NCI-H2081 (cell line): ENCODE measurements at regions not wholly inside any gene's neighbourhood (a gene's known extent, or its start where the extent isn't known, plus 50 kb on each side); places are given as distances from the start of the nearest gene placed in this dataset.
"Not testable (repeated sequence)": the region's sequence is repeated elsewhere in the genome, so short reads cannot be mapped to it uniquely, and the experiment has no call there.

Source experiments
- DNase-seq, 2 experiments: peaks; one replicate each; lab custom pipeline; 2025; lab: John Stamatoyannopoulos, UW

DNA sequence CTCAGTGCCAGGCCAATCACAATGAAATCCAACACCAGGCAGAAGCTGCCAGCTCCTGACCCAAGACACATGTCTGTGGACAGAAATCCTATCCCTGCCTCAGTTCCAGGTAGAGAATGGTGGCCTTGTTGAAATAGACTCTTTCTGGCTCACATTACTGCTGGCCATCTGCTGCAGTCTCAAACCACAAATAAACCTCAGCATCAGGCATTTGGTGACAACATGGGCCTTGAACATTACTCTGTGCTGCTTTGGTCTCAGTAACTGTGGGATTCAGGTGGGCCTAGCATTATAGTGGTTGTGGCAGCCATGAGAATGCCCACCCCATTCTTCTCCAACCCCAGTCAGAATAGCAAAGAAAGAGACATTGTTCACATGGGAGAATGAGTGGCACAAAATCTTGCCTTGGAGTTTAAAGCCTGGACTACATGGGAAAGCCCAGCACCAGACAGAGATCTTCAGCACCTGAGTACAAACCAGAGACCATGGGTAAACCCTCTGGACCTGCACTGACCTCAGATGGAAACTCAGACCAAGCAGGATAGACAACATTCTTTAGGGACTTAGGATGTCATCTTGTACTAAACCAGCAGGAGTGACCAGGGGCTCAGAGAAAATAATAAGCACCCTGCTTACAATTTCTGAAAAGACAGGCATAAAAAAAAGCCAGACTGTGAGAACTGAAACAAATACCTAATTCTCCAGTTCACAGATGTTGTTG, 50.4 kb upstream of the TRAM1L1 start:
- DNase-seq = no peak

DNA sequence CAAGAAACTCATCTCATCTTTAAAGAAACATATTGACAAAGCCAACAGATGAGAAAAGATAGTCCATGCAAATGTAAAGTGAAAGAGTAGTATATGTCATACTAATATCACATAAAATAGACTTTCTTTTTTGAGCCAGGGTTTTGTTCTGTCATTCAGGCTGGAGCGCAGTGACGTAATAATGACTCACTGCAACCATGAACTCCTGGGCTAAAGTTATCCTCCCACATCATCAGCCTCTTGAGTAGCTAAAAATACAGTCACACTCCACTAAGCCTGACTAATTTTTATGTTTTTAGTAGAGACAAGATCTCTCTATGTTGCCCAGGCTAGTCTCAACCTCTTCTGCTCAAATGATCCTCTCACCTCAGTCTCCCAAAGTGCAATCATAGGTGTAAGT, 51.8 kb upstream of the TRAM1L1 start:
- no peak for DNase-seq

DNA sequence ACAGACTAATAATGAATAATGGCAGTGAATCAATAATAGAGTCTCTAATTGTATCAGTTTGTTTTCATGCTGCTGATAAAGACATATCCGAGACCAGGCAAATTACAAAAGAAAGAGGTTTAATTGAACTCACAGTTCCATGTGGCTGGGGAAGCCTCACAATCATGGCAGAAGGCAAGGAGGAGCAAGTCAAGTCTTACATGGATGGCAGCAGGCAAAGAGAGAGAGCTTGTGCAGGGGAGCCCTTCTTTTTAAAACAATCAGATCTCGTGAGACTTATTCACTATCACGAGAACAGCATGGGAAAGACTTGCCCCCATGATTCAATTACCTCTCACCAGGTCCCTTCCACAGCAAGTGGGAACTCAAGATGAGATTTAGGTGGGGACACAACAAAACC, 53.4 kb upstream of the TRAM1L1 start:
- DNase-seq = not testable (repeated sequence)

DNA sequence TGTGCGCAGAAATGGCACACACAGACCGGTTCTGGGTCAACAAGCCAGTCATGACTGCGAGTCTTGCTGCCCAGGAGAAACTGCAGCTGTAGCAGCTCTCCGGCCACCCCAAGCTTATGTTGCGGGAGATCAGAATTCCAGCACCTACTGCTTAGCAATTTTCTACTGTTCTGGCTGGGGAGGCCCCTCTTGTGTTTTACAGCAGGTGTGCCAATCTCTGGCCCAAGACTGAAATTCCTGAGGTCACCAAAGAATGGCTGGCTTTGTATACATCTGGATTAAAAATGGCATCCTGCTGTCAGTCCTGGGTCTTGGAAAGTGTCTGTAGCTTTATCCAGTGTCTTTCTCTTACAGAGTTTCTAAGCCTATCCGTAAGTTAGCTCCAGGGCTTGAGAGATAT, 68.9 kb upstream of the TRAM1L1 start:
- no peak for DNase-seq

DNA sequence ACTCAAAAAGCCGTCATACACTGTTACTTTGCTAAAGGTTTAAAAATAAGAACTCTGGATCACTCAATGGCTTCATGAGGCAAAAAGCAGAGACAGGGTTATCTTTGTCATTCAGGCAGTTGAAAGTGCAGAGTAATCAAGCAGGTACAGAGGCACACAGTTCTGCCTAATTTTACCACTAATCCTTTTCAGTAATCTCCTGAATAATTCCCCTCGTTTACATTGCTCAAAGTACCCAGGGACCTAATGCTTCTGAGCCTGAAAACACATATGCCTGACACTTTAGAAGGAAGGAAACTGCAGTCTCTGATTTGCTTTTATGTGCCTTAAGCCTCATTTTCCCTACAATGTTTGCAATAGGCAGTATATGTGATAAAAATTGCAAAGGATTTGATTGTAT, 71.4 kb upstream of the TRAM1L1 start:
- DNase-seq = no peak

DNA sequence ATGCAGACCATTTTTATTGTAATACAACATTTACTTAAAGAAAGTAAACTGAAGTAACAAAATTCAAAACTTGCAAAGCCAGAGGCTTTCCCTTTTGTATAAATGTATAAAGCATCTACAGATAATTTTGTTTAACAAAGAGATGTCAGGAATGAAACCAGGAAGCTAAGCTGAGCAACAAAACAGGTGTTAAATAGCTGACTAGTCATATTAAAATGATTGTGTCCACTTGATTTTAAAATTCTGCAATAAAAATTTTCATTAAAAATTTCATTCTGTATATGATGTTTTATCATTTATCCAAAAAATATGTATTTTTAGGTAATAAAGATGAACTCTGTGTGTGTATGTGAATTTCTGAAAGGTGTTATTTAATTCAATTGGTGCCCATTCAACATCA, 72.0 kb upstream of the TRAM1L1 start:
- no peak for DNase-seq

DNA sequence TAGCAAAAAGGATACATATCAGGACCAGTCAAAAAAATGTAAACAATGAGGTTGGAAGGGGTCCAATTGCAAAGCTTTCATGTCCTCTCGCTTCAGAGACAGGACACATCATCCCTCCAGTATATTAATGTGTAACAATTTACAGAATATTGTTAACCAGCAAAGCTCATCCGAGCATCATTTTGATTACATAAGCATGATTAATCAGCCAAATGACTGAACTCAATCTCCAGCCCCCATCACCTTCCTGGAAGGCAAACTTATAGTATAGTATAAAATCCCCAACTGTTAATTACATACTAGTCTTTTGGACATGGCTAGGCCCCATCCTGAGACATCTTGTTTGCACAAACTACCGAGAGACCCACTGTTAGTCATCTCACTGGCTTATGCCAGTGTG, 77.6 kb upstream of the TRAM1L1 start:
- no peak for DNase-seq

DNA sequence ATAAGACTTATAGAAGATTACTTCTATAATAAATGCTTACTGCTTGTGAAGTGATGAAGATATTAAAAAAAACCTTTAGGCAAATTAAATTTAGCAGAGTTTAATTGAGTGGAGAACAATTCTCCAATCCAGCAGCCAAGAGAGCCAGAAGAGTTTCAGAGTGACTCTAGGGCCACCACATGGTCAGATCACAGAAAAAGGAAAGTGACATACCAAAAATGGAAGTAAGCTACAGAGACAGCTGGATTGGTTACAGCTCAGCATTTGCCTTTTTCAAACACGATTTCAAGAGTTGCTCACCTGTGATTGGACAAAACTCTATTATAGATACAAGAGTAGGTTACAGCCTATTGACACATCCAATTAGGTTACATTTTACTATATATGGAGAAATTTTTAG, 79.0 kb upstream of the TRAM1L1 start:
- no peak for DNase-seq

DNA sequence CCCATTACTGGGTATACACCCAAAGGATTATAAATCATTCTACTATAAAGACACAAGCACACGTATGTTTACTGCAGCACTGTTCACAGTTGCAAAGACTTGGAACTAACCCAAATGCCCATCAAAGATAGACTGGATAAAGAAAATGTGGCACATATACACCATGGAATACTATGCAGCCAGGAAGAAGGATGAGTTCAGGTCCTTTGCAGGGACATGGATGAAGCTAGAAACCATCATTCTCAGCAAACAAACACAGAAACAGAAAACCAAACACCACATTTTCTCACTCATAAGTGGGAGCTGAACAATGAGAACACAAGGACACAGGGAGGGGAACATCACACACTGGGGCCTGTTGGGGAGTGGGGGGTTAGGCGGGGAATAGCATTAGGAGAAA, 90.0 kb upstream of the TRAM1L1 start:
- DNase-seq = not testable (repeated sequence)

DNA sequence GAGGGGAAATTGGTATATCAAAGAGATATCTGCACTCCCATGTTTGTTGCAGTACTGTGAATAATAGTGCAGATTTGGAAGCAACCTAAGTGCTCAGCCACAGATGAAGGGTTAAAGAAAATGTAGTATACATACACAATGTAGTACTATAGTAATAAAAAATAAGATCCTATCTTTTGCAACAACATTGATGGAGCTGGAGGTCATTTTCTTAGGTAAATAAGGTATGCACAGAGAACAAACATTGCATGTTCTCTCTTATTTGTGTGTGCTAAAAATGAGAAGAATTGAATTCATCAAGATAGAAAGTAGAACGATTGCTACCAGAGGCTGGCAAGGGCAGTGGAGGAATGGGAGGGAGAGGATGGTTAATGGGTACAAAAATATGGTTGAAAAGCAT, 117.9 kb upstream of the TRAM1L1 start:
- no peak for DNase-seq

DNA sequence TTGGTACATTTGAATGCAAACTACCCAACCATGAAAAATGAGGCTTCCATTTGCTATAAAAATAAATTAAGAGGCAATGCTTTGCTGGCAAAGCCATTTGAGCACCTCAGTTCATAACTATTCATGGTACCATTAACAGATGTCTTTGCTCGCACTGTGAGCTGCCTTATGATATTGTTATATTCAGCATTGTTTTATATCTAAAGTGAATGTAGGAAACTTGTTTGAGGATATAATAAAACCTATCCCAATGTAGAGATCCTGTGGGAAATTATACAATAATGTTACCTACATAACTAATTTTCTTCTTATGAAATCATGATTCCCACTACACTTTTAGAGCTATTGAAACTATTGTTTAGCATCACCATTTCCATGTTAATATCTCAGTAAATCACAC, 125.2 kb upstream of the TRAM1L1 start:
- DNase-seq = no peak

DNA sequence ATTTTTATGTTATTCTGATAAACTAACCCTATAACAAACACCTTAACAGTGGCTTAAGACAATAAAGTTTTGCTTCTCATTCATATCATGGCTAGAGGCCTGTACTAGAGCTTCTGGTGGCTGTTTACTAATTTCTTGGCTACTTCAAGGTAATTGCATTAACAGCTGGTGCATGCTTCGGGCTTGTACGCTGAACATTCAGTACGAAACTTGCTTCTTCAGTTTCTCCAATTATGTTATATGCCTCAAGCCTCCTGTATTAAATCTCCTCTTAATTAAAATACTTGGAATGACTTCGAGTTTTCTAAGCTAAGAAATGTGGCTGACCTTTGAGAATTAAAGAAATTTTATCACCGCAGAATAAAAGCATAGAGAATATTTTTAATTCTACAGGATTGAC, 138.9 kb upstream of the TRAM1L1 start:
- DNase-seq = no peak

DNA sequence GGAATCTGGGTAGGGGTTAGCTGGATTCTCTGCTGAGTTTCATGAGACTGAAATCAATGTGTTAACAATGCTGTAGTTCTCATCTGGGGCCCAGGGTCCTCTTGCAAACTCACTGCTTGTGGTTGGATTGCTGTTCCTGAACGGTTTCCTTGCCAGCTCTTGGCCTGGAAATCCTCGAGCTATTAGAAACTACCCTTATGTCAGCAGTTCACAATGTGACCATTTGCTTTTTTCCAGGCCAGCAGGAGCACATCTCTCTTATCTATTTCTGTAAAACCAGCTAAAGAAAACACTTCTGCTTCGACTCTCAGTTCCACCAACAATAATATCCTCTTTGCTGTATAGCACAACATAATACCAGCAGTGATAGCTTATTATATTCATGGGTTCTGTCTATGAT, 140.1 kb upstream of the TRAM1L1 start:
- DNase-seq = no peak

DNA sequence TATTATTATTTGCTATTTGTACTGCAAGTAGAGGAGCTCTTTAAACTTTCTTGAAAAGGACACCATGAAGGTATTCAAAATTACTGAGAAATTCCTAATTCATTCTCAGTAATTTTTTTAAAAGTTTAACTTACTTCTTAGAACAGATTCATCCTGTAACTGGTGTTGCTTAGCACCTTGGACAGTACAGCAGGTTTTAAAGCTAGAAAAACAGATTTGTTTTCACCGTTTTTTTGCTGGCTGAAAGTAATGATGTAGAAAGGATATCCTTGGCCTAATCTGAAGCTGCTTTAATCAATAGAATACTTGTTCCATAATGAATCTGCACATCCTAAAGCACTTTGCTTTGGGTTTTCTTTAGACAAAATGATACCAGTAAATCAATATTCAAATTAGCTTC, 142.5 kb upstream of the TRAM1L1 start:
- no peak for DNase-seq

DNA sequence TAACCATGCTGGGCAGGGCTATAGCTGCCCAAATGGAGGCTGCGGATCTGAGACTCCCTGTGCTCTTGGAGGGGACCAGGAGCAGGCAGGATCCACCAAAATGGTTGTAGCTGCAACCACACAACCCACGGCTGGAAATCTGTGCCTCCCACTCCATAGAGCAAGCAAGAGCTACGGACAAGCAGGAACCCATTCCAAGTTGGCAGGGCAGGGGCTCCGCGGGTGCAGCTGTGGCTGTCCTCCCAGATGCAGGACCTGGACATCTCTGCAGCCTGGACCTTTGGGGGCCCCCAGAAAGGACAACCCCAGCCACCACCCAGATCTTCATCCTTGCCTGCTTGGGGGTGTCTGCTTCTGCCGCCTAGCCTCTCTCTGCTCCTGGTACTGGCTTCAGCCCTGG, 154.1 kb upstream of the TRAM1L1 start:
- DNase-seq = no peak

DNA sequence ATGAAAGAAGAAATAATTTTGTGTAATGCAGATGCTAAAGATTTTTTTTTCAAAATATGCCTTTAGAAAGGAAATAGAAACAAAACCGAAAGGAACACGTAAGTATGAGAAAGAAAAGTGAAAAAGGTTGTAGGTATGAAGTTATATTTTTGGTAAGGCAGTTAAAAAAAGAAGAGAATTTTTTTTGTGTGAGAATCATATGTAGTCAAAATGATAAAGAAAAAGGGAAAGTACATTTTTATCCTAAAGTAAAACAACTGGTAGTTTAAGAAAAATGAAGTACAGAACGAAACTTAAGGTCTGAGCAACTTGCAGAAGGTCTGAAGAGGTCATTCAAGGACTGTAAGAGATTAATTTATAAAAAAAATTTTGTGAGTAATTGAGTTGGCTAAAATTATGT, 164.0 kb upstream of the TRAM1L1 start:
- no peak for DNase-seq

DNA sequence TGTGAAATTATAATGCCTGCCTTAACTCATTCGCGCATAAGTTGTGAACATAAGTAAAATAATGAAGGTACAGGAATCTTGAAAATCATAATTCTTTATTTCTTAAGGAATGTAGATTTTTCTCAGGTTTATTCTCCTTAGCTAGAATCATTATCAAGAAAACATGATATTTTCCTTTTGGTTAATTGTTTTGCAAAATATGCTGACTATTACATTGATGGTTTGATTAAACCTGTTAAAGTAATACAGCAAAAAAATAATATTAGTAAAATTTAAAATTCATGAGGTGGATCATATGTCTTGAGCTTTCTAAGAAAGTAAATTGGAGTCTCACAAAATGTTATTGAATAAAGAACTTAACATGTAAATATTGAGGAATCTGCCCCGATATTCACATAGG, 178.7 kb upstream of the TRAM1L1 start:
- DNase-seq = no peak

DNA sequence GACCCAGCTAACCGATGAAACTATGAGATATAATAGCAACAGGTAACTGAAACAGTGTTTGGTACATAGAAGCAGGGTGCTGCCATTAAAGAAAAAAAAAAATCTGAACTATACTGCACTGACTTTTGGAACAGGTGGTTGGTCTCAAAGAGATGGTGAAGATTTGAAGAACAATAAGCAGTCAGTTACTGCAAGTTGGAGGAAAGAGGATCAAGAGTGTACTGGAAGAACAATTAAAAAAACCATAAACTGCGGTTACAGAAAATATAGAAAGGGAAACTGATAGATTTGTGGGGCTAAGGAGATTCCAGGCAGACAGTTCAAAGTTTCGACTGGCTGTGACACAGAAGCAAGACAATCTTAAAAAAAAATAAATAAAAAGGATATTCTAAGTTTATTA, 181.9 kb upstream of the TRAM1L1 start:
- DNase-seq = no peak

DNA sequence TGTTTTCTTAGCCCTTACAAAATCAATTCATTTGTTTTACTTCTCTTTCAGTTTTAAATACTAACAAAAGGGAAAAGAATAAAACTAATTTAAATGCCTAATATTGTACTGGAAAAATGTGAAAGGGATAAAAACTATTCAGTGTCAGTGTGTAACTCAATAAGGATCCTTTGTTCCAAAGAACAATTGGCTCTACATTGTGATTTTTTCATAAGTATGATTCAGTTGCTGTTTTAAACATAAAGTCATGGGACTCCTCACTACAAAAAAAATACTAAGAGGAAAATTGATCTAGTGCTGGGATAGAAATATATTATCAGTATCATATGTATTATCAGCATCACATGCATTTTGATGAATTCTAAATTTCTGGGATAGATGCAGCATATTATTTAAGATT, 199.4 kb upstream of the TRAM1L1 start:
- DNase-seq = no peak

DNA sequence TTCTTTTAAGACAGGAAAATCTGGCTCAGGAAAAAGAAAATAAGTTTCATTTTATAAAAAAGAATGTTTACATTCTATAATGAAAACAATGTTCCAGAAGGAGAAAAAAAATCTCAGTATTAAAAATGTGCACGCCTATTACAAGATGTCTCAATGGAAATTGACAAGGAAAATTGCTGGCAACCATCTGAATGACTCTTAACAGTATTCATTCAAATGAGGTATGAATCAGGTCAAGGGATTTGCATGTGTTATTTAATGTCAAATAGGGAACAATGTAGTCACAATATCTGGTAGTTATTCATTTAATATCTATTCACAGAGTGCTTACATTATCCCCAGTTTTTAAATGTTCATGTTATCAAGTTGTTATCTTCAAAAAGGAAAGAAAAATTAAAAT, 208.4 kb upstream of the TRAM1L1 start:
- no peak for DNase-seq

DNA sequence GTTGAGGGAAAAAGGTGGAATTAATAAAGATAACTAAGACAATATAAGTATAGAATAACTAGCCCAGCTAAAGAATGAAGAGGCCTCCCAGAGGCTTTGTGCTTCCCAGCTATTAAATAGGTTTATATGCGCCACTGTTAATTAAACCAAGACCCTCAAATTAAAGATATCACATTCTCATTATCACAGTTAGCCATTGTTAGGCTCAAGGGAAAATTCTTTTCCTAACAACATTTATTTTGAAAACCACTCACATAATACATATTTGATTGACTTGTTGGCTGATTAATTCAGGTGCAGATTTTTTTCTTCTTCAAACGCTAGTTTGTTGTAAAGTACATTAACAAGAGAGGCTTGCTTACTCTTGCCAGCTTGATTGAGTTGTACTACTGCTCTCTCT, 216.8 kb upstream of the TRAM1L1 start:
- DNase-seq = no peak

DNA sequence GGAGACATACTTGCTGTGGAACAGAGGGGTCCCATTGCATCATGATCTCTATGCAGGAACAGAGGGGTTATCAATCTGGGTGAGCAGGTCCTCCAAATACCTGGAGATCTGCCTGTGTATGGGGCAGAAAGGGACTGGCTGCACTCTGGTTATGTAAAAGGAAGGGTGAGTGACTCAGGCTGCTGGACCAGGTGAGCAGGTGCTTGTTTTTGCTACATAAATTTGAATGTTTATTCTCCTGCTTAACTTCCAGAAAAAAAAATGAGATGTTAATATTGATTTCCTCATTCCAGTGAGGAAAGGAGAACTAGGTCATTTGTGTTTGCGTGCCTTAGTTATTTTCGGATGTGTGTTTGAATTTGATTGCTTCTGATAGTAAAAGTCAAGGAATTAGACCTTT, 225.8 kb upstream of the TRAM1L1 start:
- no peak for DNase-seq

DNA sequence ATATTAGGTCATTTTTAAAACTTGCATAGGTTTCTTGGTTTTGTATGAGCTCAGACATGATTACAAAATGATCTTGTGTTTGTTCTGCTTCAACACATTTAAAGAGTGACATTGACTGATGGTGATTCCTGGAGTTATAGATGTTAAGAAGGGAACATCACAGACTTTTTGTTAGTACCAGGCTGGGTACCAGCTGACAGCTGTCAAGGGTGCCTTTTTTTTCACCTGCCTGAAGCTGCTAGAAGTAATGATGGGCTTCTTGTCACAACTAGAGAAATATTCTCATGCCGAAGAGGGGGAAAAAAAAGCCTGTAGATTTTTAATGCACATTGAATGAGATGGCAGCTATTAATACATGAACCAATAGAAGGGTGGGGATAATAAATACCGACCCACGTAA, 226.6 kb upstream of the TRAM1L1 start:
- no peak for DNase-seq

DNA sequence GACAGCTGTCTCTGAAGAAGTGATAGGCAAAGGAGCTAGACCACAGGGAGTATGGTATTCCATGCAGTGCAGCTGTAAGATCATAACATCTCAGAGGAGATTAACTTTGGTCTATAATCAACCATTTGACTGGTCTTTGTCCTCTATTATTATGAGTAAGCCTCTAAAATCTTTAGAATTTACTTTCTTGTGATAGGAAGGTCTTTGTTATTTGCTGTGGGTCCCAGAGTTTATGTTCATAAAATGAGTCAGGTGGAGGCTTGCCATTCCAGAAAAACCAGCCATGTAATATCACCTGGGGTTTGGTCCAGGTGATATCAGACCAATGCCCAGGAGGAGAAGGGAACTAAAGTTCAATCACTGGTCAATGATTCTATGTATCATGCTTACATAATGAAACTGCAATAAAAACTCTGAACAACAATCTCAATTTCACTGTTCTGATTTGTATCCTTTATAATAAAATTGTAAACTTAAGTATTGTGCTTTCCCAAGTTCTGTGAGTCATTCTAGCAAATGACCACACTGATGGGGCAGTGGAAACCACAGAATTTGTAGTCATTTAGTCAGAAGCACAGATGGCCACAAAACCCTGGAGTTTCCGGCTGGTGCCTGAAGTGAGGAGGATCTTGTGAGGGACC, 239.6 kb upstream of the TRAM1L1 start:
- no peak for DNase-seq
